GM04504 (cell line): ENCODE measurements at regions not wholly inside any gene's neighbourhood (a gene's known extent, or its start where the extent isn't known, plus 50 kb on each side); places are given as distances from the start of the nearest gene placed in this dataset.
"Not testable (repeated sequence)": the region's sequence is repeated elsewhere in the genome, so short reads cannot be mapped to it uniquely, and the experiment has no call there.

Experiments
- DNase-seq: peaks from one replicate; pipeline ENCODE4 v3.0.0-alpha.2; 2012; ENCODE audit warnings: low read depth

DNA sequence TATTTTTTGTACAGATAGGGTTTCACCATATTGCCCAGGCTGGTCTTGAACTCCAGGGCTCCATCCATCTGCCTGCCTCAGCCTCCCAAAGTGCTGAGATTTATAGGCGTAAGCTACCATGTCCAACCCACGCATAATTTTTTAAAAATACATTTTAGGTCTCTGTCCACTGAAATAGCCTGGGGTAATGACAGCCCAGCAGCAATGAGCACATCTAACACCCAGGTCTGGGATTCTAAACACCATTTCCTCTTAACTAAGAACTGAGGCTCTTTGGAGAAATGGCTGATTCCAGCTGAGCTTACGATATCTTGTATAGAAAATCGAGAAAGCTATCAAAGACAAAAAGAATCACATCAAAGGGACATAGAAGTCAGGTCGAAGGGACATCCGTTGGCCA, 245.3 kb downstream of the PARN start:
- DNase-seq: no peak

DNA sequence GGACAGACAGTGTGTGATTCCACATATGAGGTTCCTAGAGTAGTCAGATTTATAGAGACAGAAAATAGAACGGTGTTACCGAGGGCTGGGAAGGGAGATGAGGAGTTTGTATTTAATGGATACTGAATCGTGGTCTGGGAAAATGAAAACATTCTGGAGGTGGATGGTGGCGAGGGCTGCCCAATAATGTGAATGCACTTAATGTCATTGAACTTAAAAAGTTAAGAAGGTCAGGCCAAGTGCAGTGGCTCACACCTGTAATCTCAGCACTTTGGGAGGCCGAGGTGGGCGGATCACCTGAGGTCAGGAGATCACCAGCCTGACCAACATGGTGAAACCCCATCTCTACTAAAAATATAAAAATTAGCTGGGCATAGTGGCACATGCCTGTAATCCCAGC, 246.2 kb downstream of the PARN start:
- not testable (repeated sequence) for DNase-seq

DNA sequence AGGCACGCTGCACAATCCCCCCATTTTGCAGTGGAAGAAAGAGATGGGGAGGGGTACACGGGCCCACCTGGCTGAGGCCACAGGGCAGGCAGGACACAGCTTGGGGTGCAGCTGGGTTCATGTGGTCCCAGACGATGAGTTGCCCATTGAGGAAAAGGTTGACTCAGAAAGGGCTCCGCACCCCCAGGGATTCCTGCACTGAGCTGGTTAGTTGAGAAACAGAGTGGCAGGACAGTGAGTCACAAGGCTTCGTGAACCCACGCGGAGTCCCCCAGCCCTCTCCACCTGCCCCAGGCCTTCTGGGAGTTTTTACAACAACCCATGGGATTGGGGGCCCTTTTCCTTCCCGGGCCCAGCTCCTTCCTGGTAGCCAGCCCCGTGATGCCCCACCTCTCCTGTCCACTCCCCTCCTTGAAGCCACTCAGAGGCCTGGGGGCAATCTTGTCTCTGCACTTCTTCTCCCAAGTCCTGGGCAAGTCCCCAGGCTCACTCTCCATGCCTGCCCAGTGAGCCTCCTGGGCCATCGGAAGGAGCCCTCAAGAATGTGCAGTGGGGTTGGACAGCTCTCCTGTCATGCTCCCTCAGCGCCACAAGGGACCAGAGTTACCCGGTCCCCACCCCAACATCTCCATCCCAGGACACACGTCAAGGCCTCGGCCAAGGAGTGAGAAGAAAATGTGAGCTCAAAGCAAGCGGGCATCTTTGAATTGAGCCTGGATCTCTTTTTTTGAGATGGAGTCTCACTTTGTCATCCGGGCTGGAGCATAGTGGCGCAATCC, 251.2 kb downstream of the PARN start:
- no peak for DNase-seq

GRCh38 chr16:14378131-14378551, 251.9 kb downstream of the PARN start:
- no peak for DNase-seq

DNA sequence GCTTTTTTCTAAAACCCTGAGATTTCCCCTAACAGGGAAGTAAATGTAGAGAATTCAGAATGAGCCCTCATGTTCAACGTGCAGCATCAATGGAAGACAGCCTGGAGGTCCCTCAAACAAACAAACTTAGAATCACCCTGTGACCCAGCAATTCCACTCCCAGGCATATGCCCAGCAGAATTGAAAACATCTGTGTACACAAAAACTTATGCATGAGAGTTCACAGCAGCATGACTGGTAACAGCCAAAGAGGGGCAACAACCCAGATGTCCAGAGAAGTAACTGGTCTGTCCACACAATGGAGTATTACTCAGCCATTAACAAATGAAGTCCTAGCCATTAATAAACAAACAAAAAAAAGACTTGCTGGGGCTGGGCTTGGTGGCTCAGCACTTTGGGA, 252.7 kb downstream of the PARN start:
- DNase-seq: no peak

GRCh38 chr16:14375132-14375491, 254.9 kb downstream of the PARN start:
- DNase-seq: no peak

GRCh38 chr16:14374451-14375131, 255.5 kb downstream of the PARN start:
- DNase-seq: no peak

- no peak for DNase-seq
Measured at GRCh38 chr16:14373896-14374295, 256.2 kb downstream of the PARN start.

GRCh38 chr16:14373406-14373805, 256.7 kb downstream of the PARN start:
- no peak for DNase-seq

DNA sequence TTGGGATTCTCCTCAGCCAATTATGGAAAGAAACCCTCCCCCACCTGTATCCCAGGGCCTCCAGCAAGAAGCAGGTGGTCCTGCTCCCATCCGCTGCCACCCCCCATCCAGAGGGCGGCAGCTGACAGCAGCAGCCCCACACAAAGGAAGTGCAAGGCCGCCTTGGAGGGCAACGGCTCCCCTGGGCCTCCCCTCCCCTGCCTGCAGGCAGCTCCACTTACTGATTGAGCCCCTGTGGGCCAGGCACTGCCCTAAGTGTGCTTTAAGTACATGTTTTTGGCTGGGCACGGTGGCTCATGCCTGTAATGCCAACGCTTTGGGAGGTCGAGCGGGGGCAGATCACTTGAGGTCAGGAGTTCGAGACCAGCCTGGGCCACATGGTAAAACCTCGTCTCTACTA, 257.6 kb downstream of the PARN start:
- no peak for DNase-seq

DNA sequence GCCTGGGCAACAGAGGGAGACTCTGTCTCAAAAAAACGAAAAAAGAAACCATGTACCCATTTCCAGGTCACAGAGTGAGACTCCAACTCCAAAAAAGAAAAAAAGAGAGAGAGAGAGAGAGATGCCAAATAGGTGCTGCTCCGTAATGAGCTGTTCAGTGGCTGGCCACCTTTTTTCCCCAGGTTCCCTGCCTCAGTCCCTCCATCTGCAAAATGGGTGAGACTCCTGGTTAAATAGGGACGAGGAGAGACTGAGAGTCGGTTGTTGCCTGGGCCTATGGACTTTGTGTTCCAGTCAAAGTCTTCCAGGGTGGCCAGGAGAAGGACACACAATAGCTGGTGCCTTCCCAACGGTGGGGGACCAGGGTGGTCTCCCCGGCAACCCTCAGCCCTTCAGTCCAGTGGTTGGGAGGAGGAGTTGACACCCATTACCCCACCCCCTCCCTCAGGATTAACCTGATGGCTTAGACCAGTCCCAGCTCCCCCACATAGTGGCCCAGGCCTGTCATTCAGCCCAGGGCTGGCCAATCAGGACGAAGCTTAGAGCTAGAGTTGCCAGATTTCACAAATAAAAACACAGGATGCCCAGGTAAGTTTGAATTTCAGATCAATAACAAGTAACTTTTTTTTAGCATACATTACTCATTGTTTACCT, 258.2 kb downstream of the PARN start:
- no peak for DNase-seq

GRCh38 chr16:14370736-14371234, 259.3 kb downstream of the PARN start:
- no peak for DNase-seq

GRCh38 chr16:14369734-14370598, 260.1 kb downstream of the PARN start:
- DNase-seq: no peak

GRCh38 chr16:14368399-14368798, 261.7 kb downstream of the PARN start:
- no peak for DNase-seq

DNA sequence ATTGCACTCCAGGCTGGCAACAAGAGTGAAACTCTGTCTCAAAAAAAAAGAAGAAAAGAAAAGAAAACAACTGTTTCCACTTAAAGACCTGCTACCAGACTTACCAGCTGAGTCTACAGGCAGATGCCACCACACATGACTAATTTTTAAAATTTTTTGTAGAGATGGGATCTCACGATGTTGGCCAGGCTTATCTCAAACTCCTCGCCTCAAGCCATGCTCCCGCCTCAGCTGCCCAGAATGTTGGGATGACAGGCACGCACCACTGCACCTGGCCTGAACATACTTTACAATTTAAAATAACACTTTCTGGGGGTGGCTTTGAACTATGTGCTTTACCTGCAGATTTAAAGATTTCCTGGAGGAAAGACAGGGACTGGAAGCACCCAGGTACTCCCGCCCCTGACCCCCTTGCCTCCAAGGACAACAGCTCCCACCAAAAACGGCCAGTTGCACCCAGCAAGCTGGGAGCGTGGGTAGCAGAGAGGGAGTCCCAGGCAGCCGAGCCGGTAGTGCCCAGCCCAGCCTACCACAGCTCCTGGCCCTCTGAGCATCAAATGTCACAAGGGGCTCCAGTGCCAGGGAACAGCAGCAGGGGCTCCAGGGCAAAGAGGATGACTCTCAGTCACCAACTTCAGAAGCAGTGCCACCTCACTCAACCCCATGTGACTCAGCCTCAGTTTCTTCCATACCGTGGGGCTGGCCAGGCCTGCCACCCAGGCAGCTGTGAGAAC, 262.9 kb downstream of the PARN start:
- no peak for DNase-seq

DNA sequence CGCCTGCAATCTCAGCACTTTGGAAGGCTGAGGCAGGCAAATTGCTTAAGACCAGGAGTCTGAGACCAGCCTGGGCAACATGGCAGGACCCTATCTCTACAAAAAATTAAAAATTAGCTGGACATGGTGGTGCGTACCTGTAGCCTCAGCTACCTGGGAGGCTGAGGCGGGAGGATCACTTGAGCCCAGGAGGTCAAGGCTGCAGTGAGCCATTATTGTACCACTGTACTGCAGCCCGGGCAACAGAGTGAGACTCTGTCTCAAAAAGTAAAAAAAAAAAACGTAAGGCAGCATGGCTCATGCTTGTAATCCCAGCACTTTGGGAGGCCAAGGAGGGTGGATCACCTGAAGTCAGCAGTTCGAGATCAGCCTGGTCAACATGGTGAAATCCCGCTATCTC, 263.6 kb downstream of the PARN start:
- DNase-seq: no peak

DNA sequence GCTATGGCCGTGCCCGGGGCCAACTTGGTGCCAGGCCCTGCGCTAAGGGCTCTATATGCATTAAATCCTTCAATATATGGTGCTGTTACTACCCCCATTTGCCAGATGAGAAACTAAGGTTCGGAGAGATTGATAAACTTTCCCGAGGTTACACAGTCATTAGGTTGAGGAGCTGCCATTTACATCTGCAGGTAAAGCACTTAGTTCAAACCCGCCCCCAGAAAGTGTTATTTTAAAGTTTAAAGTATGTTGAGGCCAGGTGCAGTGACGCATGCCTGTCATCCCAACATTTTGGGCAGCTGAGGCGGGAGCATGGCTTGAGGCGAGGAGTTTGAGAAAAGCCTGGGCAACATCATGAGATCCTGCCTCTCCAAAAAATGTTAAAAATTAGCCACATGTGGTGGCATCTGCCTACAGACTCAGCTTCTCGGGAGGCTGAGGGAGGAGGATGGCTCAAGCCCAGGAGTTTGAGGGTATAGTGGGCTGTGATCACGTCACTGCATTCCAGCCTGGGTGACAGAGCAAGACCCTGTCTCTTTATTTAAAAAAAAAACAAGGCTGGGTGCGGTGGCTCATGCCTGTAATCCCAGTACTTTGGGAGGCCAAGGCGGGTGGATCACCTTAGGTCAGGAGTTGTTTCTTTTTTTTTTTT, 264.7 kb downstream of the PARN start:
- DNase-seq: no peak

DNA sequence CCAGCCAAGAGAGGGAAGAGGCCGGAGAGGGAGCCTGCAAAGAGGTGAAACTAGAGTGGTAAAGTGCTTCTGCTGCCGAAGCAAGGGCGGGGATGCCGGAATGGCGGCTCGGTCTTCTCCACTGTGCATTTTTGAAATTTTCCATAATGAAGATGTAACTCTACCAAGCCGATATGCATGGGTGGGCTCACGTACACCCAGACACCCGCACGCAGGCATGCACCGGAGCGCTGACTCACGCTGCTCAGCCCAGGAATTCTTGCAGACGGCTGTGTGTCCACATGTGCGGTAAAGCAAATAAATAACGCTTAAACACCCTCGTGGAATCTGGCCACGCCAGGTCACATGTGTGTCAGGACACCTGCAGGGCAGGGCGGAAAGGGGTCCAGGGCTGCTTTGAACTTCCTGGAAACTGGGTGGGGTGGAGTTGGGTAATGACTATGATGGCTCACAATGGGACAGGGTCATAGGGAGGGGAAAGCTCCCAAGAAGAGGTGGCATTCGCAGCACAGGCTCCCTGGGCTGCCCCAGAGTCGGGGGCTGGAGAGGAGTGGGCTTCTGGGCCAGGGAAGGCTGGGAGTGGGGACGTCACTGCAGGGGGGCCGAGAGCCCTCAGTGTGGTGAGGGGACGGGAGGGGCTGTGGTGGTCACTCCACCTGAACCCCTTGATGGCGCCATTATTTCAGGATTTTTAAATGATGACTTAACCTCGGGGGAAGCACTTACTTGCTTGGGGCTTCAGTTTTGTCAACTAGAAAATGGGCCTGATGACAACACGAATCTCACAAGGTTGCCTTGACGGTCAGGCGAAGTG, 265.5 kb downstream of the PARN start:
- DNase-seq: no peak

GRCh38 chr16:14364112-14364385, 266.0 kb downstream of the PARN start:
- DNase-seq: no peak

DNA sequence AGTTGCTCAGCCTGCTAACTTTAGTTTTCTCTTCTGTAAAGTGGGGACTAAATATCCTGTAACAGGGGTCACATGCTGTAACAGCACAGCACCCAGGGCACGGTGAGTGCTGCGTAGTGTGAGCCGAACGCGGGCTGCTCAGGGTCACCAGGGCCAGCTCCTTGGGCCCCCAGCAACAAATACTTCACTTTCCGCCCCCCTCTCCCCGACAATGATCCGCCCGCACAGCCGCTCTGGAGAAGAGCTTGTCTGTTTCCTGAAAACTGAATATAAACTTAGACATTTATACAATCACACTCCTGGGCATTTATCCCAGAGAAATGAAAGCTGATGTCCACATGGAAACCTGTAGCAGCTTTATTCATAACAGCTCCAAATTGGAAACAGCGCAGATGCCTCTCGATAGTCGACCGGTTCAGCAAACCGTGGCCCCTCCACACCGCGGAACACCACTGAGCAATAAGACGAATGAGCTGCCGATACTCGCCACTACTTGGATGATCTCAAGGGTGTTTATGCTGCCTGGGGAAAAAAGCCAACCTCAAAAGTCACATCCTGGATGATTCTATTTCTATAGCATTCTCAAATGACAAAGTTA, 267.2 kb downstream of the PARN start:
- no peak for DNase-seq
